ENCODE measurements at regions not wholly inside any gene's neighbourhood (a gene's known extent, or its start where the extent isn't known, plus 50 kb on each side); places are given as distances from the start of the nearest gene placed in this dataset.

- Histone ChIP-seq H3K36me3 (ENCODE audit: control insufficient read depth, low read length) (no peaks in the 10 kb centered on the region), H4K20me1 (ENCODE audit: control insufficient read depth, insufficient read depth, low read depth, low read length) (no peaks in the 10 kb centered on the region), H3K9me3 (ENCODE audit: control insufficient read depth, insufficient read depth, low read length) (peaks cover 24% of the 10 kb centered on the region; the same call in 1 of the 2 replicates), H3K4me2 (ENCODE audit: low read length) (no peak overlapping the region), H3K27me3 (ENCODE audit: control insufficient read depth, low read length) (no peaks in the 10 kb centered on the region), H3K27ac (ENCODE audit: low read depth, low read length) (no peak overlapping the region), H3K4me1 (ENCODE audit: control insufficient read depth, low read length) (no peaks in the 10 kb centered on the region), H3K9me2 (replicated peaks; ENCODE audit: control insufficient read depth, low read length) (no peaks in the 10 kb centered on the region), H3K79me2 (ENCODE audit: control insufficient read depth, low read length) (no peaks in the 10 kb centered on the region), H3K4me3 (ENCODE audit: low read length) (no peak overlapping the region), H3F3A (ENCODE audit: control insufficient read depth, insufficient read depth) (no peaks in the 10 kb centered on the region)
- TF ChIP-seq CTCF (IDR thresholded peaks at IDR 0.05; ENCODE audit: low read depth, low read length, poor library complexity, severe bottlenecking) (no peak), EZH2phosphoT487 (IDR thresholded peaks at IDR 0.05; ENCODE audit: borderline replicate concordance, low read length) (no peak)
Measured at GRCh38 chr7:155893664-155894063, 81.4 kb upstream of the SHH start.

- Histone ChIP-seq H3F3A (ENCODE audit: control insufficient read depth, insufficient read depth) (no peaks in the 10 kb centered on the region), H3K27ac (ENCODE audit: low read depth, low read length) (no peak overlapping the region), H3K4me1 (ENCODE audit: control insufficient read depth, low read length) (no peaks in the 10 kb centered on the region), H4K20me1 (ENCODE audit: control insufficient read depth, insufficient read depth, low read depth, low read length) (no peaks in the 10 kb centered on the region), H3K27me3 (ENCODE audit: control insufficient read depth, low read length) (no peaks in the 10 kb centered on the region), H3K36me3 (ENCODE audit: control insufficient read depth, low read length) (no peaks in the 10 kb centered on the region), H3K4me2 (ENCODE audit: low read length) (no peak overlapping the region), H3K9me2 (replicated peaks; ENCODE audit: control insufficient read depth, low read length) (no peaks in the 10 kb centered on the region), H3K4me3 (ENCODE audit: low read length) (no peak overlapping the region), H3K79me2 (ENCODE audit: control insufficient read depth, low read length) (no peaks in the 10 kb centered on the region), H3K9me3 (ENCODE audit: control insufficient read depth, insufficient read depth, low read length) (peaks cover 24% of the 10 kb centered on the region; the same call in 1 of the 2 replicates)
- no peak for TF ChIP-seq CTCF (IDR thresholded peaks at IDR 0.05; ENCODE audit: low read depth, low read length, poor library complexity, severe bottlenecking)
- no peak for TF ChIP-seq EZH2phosphoT487 (IDR thresholded peaks at IDR 0.05; ENCODE audit: borderline replicate concordance, low read length)
Measured at GRCh38 chr7:155893176-155893575, 80.9 kb upstream of the SHH start.

- H3K4me2 ChIP-seq (ENCODE audit: low read length): no peak overlapping the region
- H4K20me1 ChIP-seq (ENCODE audit: control insufficient read depth, insufficient read depth, low read depth, low read length): no peaks in the 10 kb centered on the region
- no peaks in the 10 kb centered on the region for H3F3A ChIP-seq (ENCODE audit: control insufficient read depth, insufficient read depth)
- H3K27me3 ChIP-seq (ENCODE audit: control insufficient read depth, low read length): no peaks in the 10 kb centered on the region
- H3K9me2 ChIP-seq (replicated peaks; ENCODE audit: control insufficient read depth, low read length): no peaks in the 10 kb centered on the region
- no peak overlapping the region for H3K27ac ChIP-seq (ENCODE audit: low read depth, low read length)
- H3K36me3 ChIP-seq (ENCODE audit: control insufficient read depth, low read length): no peaks in the 10 kb centered on the region
- peaks cover 24% of the 10 kb centered on the region; the same call in 1 of the 2 replicates for H3K9me3 ChIP-seq (ENCODE audit: control insufficient read depth, insufficient read depth, low read length)
- H3K79me2 ChIP-seq (ENCODE audit: control insufficient read depth, low read length): no peaks in the 10 kb centered on the region
- no peaks in the 10 kb centered on the region for H3K4me1 ChIP-seq (ENCODE audit: control insufficient read depth, low read length)
- TF ChIP-seq CTCF (IDR thresholded peaks at IDR 0.05; ENCODE audit: low read depth, low read length, poor library complexity, severe bottlenecking): no peak
- no peak for TF ChIP-seq EZH2phosphoT487 (IDR thresholded peaks at IDR 0.05; ENCODE audit: borderline replicate concordance, low read length)
- H3K4me3 ChIP-seq (ENCODE audit: low read length): no peak overlapping the region
Measured at GRCh38 chr7:155889636-155890511, 77.6 kb upstream of the SHH start.

Data from DOHH2 (cell line).